ENCODE measurements at regions not wholly inside any gene's neighbourhood (a gene's known extent, or its start where the extent isn't known, plus 50 kb on each side); places are given as distances from the start of the nearest gene placed in this dataset.

DNA sequence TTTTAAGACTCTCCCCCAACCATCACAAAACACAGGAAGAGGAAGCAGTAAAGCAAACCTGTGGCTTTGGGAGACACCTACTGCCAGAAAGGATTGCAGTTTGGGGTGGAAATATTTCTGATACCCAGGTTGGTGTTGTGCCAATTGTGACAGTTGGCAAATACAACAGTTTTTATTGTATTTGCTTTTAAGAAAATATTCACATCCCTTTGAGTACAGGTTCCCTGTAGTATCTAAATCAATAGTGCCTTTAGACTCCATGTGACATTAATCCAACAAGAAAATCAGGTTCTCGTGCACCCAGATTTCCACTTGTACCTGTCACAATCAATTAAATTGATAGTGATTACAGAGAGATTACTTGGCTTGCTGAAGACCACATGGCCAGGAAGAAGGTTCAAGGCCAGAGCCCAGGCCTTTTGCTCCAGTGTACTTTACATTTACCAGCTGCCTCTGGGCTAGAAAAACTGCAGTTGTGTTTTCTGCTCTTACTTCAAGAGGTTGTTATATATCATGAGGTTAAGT lies 361.2 kb downstream of the ATP23 start:
- TF ChIP-seq, protein P1, sequence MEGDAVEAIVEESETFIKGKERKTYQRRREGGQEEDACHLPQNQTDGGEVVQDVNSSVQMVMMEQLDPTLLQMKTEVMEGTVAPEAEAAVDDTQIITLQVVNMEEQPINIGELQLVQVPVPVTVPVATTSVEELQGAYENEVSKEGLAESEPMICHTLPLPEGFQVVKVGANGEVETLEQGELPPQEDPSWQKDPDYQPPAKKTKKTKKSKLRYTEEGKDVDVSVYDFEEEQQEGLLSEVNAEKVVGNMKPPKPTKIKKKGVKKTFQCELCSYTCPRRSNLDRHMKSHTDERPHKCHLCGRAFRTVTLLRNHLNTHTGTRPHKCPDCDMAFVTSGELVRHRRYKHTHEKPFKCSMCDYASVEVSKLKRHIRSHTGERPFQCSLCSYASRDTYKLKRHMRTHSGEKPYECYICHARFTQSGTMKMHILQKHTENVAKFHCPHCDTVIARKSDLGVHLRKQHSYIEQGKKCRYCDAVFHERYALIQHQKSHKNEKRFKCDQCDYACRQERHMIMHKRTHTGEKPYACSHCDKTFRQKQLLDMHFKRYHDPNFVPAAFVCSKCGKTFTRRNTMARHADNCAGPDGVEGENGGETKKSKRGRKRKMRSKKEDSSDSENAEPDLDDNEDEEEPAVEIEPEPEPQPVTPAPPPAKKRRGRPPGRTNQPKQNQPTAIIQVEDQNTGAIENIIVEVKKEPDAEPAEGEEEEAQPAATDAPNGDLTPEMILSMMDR (IDR thresholded peaks at IDR 0.05; ENCODE audit: borderline replicate concordance, extremely low read depth, low read length, poor library complexity, severe bottlenecking), result peak; percentile 11
- TF ChIP-seq EZH2 (IDR thresholded peaks at IDR 0.05; ENCODE audit: borderline replicate concordance, low read depth, low read length, severe bottlenecking), result no peak
